Stimulated activated naive CD8-positive, alpha-beta T cell treated with anti-CD3 and anti-CD28 coated beads, Interleukin-15, Interleukin-2, amounts not matched to agents 100 ng/mL and 50 ng/mL, for 24 hours (primary cell): ENCODE measurements at regions not wholly inside any gene's neighbourhood (a gene's known extent, or its start where the extent isn't known, plus 50 kb on each side); places are given as distances from the start of the nearest gene placed in this dataset.
"Not testable (repeated sequence)": the region's sequence is repeated elsewhere in the genome, so short reads cannot be mapped to it uniquely, and the experiment has no call there.

Source experiments
- H3K27ac Mint-ChIP-seq: one replicate; pipeline ENCODE4 v1.8.0; 2021; ENCODE audit warnings: mild to moderate bottlenecking, mixed read lengths
- H3K27me3 Mint-ChIP-seq: one replicate; pipeline ENCODE4 v1.8.0; 2021; ENCODE audit warnings: mixed read lengths
- H3K36me3 Mint-ChIP-seq: one replicate; pipeline ENCODE4 v1.8.0; 2021; ENCODE audit warnings: low read depth, mixed read lengths
- H3K4me1 Mint-ChIP-seq: one replicate; pipeline ENCODE4 v1.8.0; 2021; ENCODE audit warnings: low read depth, mixed read lengths
- H3K4me3 Mint-ChIP-seq: one replicate; pipeline ENCODE4 v1.8.0; 2021; ENCODE audit warnings: mild to moderate bottlenecking, mixed read lengths
- H3K9me3 Mint-ChIP-seq: one replicate; pipeline ENCODE4 v1.8.0; 2021; ENCODE audit warnings: mixed read lengths

DNA sequence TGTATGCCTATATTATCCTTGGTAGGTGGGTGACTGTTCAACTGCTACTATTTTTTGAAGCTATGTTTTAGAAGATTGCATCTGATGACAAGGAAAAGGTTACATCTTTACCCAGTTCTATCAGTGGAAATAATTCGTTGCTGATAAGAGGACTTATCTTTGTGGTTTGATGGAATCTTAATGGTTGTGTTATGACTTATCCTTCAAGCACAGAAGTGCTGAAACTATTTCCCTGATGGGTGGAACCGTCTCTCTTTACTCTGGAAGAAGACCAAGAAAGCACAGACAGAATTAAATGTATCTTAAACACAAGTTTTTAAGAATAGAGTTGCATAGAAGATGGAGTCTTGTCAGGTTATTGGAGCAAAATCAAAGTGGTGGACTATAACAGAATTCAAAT lies 437.7 kb upstream of the KAZN start:
- no peak overlapping the region for H3K4me3 Mint-ChIP-seq
- no peaks in the 10 kb centered on the region for H3K4me1 Mint-ChIP-seq
- H3K36me3 Mint-ChIP-seq, result no peaks in the 10 kb centered on the region
- H3K27ac Mint-ChIP-seq, result no peak overlapping the region
- peaks cover 3% of the 10 kb centered on the region for H3K27me3 Mint-ChIP-seq
- H3K9me3 Mint-ChIP-seq, result peaks cover 26% of the 10 kb centered on the region

DNA sequence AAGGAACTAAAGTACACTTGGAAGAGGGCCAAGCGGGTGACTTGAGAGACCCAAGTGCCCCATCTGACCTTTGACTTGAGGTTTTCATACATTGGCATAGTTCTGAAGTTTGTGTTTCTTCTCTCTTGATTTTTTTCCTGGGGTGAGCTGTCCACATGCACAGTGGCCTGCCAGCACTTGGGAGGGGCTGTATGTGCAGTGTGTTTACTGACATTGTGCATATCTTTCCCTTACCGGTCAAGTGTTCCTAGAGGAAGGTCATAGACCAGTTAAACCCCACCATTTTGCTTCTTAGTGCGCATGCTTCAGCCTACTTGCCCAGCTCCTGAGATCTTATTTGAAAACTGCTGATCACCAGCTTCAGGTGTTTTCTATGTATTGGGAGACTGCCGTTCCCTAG lies 435.2 kb upstream of the KAZN start:
- H3K4me3 Mint-ChIP-seq, result no peak overlapping the region
- peaks cover 17% of the 10 kb centered on the region for H3K9me3 Mint-ChIP-seq
- H3K4me1 Mint-ChIP-seq, result no peaks in the 10 kb centered on the region
- peaks cover 8% of the 10 kb centered on the region for H3K27me3 Mint-ChIP-seq
- H3K27ac Mint-ChIP-seq, result no peak overlapping the region
- no peaks in the 10 kb centered on the region for H3K36me3 Mint-ChIP-seq

DNA sequence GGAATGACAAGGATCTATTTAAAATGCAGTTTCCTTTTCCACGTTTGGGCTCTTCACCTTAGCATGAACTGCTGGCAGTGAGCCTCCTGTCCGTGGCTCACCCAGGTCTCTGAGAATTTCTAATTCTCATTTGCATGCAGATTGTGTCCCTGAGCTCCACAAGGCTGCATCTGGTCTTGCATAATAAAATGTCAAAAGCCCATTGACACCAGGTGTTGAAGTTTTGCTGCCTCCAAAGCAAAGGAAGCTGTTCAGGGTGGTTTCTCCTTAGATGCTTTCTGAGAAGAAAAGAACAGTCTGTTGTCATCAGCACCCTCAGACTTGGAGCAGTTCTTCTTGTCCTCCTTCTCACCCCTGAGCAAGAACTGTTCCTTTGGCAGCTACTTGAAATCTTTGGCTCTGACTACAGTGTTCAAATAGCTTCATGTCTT lies 433.1 kb upstream of the KAZN start:
- no peak overlapping the region for H3K4me3 Mint-ChIP-seq
- H3K9me3 Mint-ChIP-seq, result peaks cover 11% of the 10 kb centered on the region
- no peaks in the 10 kb centered on the region for H3K36me3 Mint-ChIP-seq
- H3K4me1 Mint-ChIP-seq, result no peaks in the 10 kb centered on the region
- peaks cover 8% of the 10 kb centered on the region for H3K27me3 Mint-ChIP-seq
- H3K27ac Mint-ChIP-seq, result no peak overlapping the region

DNA sequence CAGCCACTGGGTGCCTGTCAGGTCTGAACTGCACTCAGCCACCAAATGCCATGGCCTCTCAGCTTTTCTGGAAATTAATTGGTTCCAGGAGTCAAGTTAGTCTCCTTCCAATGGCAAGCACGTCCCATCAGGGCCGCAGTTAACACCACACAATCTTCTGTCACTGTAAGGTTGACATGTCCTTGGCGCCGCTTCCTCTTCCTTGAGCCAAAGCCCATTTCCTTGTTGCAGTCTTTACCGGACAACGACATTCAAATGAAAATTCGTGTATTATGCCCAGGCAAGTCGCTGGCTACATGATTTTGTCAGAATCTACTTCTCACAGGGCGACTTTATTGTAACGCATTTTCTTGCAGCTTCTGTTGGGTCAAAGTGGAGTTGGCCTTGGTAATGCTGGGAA lies 430.6 kb upstream of the KAZN start:
- no peaks in the 10 kb centered on the region for H3K4me1 Mint-ChIP-seq
- no peaks in the 10 kb centered on the region for H3K36me3 Mint-ChIP-seq
- H3K27ac Mint-ChIP-seq, result no peak overlapping the region
- H3K4me3 Mint-ChIP-seq, result no peak overlapping the region
- peaks cover 6% of the 10 kb centered on the region for H3K27me3 Mint-ChIP-seq
- peaks cover 13% of the 10 kb centered on the region for H3K9me3 Mint-ChIP-seq

DNA sequence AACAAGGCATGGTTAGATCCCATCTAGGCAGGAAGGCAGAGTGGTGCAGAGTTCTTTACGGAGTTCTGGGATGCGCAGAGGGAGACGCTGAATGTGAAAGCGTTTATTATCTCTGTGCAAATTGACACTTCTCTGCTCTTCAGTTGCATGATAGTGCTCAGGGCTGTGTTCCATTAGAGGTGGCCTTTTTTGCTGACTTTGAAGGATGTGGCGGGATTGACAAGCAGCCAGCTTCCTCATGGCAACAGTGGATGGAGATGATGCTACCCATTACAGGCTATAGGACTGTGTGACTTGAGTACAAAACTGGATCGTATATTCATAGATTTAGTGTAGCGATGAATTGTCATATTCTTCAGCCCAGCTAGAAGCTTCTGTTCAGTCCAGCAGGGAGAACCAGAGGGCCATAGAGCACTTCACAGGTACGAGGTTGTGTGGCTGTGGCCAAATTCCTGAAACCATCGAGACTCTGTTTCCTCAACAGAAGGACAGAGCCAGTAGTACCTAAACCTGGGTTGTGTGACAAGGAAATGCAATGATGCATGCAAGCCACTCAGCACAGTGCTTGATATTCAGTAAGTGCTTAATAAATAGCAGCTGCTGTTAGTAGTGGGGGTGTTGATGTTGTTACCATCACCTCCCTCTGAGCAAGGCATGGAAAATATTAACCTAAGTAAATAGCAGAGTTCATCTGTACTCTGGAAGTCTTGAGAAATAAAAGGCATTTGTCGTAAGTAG lies 430.0 kb upstream of the KAZN start:
- Mint-ChIP-seq H3K9me3 (peaks cover 8% of the 10 kb centered on the region), H3K27ac (no peak overlapping the region), H3K27me3 (peaks cover 4% of the 10 kb centered on the region), H3K4me1 (no peaks in the 10 kb centered on the region), H3K4me3 (no peak overlapping the region), H3K36me3 (no peaks in the 10 kb centered on the region)

DNA sequence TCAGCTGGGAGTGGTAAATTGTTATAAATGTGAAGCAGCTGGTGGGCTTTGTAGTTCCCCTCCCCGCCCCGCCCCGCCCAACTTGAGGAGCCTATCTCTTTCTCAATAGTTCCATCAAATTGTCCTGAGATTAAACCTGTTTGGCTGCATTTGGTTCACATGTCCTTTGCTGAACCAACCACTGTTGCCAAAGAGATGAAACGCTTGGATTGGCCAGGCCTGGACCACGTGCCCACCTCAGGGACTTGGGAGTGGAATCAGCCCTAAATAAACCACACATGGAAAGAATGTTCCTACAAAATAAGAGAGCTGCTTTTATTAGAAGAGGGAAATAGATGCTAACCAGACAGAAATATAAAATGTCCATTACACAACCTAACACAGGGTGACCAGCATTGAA lies 424.9 kb upstream of the KAZN start:
- Mint-ChIP-seq H3K4me1 (no peaks in the 10 kb centered on the region), H3K4me3 (no peak overlapping the region)

DNA sequence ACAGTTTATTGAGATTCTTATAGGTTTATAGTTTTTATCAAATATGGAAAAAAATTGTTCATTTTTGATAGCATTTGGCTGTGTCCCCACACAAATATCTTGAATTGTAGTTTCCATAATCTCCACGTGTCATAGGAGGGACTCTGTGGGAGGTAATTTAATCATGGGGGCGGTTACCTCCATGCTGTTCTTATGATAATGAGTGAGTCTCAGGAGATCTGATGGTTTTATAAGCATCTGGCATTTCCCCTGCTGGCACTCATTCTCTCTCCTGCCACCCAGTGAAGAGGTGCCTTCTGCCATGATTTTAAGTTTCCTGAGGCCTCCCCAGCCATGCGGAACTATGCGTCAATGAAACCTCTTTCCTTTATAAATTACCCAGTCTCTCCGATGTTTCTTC lies 420.6 kb upstream of the KAZN start:
- not testable (repeated sequence) for H3K36me3 Mint-ChIP-seq, H3K9me3 Mint-ChIP-seq, H3K4me3 Mint-ChIP-seq, H3K4me1 Mint-ChIP-seq, H3K27ac Mint-ChIP-seq
- peaks cover 32% of the 10 kb centered on the region for H3K27me3 Mint-ChIP-seq

More for the DNA sequence above, 424.9 kb upstream of the KAZN start:
- peaks cover 3% of the 10 kb centered on the region for H3K9me3 Mint-ChIP-seq
- no peaks in the 10 kb centered on the region for H3K36me3 Mint-ChIP-seq
- H3K27me3 Mint-ChIP-seq, result no peaks in the 10 kb centered on the region
- H3K27ac Mint-ChIP-seq, result no peak overlapping the region

DNA sequence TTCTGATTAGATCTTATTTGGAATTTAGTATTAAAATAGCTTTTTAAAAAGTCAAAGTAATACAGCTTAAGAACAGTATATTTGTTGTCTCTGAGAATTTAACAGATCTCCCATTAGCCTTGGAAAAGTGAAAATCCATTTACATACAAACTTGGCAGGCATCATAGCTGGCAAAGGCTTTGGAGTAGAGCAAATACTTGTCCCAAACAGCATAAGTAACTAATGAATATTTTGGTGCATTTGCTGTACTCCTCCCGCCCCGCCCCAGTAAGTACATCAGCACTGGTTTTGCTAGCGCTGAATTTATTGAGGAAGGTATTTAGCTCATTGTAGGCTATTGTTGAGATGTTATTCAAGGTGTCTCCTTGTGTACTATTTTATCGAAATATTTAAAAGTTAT lies 417.7 kb upstream of the KAZN start:
- Mint-ChIP-seq H3K36me3 (no peaks in the 10 kb centered on the region), H3K4me3 (no peak overlapping the region), H3K27ac (no peak overlapping the region), H3K4me1 (peaks cover 4% of the 10 kb centered on the region), H3K9me3 (peaks cover 4% of the 10 kb centered on the region), H3K27me3 (peaks cover 32% of the 10 kb centered on the region)

DNA sequence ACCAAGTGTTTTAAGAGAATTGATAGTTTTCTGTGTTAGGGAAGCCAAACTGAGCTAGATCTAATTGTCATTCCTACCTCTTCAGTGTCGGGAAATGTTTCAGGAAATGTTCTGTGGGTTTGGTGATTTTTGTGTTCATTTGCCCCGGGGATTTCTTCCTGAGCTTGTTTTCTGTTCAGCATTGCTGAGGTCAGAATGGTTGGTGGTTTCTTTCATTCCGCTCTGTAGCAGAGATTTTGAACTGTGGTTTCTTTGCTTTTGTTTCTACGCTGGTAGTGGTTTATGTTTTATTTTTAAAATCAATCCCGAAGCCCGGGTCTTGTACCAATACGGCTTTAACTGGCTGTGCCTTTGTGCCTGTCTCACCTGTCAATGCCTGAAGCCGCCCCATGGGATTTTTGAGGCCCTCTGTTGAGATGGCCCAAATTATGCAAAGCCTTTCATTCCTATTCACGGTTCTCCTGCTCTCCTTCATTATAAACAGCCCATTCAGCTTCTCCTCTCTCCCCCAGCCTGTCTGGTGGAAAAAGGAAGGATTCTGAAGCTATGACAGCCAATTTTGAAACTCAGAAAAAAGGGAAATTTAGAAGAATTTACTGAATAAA lies 417.2 kb upstream of the KAZN start:
- Mint-ChIP-seq H3K4me3 (no peak overlapping the region), H3K27me3 (peaks cover 34% of the 10 kb centered on the region)

DNA sequence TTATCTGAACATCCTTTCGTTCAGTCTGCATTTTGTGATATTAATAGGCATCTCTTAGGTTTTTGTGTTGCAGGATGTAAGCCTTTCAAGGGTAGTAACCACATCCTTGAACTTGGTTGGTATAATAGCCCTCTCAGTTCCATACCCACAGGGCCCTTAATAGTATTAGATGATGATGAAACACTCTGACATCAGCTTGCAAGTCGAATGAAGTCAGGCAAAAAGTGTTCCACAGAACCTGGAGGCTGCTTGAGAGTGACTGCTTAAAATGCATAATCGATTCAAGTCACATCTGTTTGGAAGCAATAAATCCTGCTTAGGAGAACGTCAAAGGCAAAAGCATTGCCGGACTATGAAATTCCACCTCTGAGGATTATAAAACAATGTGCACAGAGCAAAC lies 415.6 kb upstream of the KAZN start:
- H3K4me3 Mint-ChIP-seq, result no peak overlapping the region

More for the DNA sequence above, 417.2 kb upstream of the KAZN start:
- Mint-ChIP-seq H3K27ac (no peak overlapping the region), H3K36me3 (no peaks in the 10 kb centered on the region), H3K4me1 (peaks cover 4% of the 10 kb centered on the region), H3K9me3 (peaks cover 4% of the 10 kb centered on the region)

DNA sequence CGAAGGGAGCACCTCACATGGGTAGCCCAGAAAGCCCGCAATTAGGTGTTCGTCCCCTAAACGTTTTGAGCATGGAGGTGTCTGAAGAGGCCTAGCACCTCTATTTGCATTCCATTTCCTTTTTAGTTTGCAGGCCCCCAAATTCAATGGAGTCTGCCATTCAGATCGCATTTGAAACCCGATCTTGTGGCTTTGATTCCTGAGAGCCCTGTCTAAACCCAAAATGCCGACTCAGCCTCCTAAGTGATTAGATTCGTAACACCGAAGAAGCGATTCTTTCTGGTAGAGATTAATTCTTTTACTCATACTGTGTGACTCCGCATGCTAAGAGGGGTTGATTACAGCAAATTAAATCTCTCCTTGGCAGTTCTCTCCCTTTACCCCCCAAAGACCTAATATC lies 415.2 kb upstream of the KAZN start:
- H3K4me3 Mint-ChIP-seq, result no peak overlapping the region
- peaks cover 4% of the 10 kb centered on the region for H3K9me3 Mint-ChIP-seq
- no peaks in the 10 kb centered on the region for H3K36me3 Mint-ChIP-seq
- H3K27me3 Mint-ChIP-seq, result peaks cover 38% of the 10 kb centered on the region
- no peak overlapping the region for H3K27ac Mint-ChIP-seq
- peaks cover 4% of the 10 kb centered on the region for H3K4me1 Mint-ChIP-seq

More for the DNA sequence above, 415.6 kb upstream of the KAZN start:
- no peaks in the 10 kb centered on the region for H3K36me3 Mint-ChIP-seq
- H3K9me3 Mint-ChIP-seq, result peaks cover 4% of the 10 kb centered on the region
- H3K27me3 Mint-ChIP-seq, result peaks cover 37% of the 10 kb centered on the region
- no peak overlapping the region for H3K27ac Mint-ChIP-seq
- peaks cover 4% of the 10 kb centered on the region for H3K4me1 Mint-ChIP-seq

DNA sequence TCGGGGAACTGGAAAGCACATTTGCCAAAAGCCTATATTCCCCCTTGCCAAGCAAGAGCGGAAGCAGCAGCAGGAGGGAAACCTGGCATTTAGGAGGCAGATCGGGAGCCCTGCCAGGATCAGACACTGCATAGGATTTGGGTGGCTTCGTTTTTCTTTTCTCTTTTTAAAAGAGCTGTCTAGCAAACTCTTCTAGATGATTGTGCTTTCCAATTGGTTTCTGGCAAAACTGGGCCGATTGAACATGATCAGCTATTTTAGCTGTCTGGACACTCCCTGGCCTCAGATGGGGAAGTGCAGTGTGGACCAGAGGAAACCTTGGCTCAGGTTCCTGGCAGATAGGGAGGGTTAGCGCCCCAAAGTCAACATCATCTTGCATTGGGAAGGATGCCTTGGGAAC lies 414.0 kb upstream of the KAZN start:
- Mint-ChIP-seq H3K4me1 (peaks cover 4% of the 10 kb centered on the region), H3K36me3 (no peaks in the 10 kb centered on the region), H3K4me3 (no peak overlapping the region), H3K27ac (no peak overlapping the region), H3K27me3 (peaks cover 35% of the 10 kb centered on the region), H3K9me3 (peaks cover 4% of the 10 kb centered on the region)

DNA sequence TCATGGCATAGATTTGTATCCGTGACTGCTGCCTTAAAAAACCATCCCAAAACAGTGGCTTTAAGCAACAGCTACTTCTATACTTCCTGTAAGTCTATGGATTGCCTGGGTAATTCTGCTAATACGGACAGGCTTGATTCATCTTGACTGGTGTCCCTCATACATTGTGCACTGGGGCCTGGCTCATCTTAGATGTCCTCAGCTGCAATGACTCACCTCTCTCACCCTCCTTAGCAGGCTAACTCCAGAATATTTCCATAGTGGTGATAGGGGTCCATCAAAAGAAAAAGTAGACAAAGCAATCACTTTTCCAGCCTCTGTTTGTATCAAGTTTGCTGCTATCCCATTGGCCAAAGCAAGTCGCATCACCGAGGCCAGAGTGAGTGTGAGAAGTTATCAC lies 409.1 kb upstream of the KAZN start:
- Mint-ChIP-seq H3K4me1 (no peaks in the 10 kb centered on the region), H3K27me3 (peaks cover 9% of the 10 kb centered on the region), H3K36me3 (no peaks in the 10 kb centered on the region), H3K4me3 (no peak overlapping the region), H3K9me3 (no peaks in the 10 kb centered on the region), H3K27ac (no peak overlapping the region)

DNA sequence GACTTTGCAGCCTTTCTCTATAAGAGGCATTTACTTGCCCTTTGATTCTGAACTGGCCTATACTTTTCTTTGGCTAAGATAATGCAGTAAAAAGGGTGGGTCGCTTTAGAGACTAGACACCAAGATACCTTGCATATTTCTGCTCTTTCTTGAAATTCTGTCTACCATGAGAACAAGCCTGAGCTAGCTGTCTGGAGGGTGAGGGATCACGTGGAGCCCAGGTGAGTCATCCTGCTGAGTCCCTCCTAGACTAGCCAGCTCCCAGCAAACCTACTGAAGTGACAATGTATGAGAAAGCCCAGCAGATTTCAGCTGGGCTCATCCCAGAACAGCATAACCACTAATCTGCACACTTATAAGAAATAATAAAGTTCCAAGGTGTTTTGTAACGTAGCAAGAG lies 408.0 kb upstream of the KAZN start:
- Mint-ChIP-seq H3K9me3 (no peaks in the 10 kb centered on the region), H3K36me3 (no peaks in the 10 kb centered on the region), H3K4me3 (no peak overlapping the region), H3K4me1 (no peaks in the 10 kb centered on the region), H3K27me3 (peaks cover 9% of the 10 kb centered on the region), H3K27ac (no peak overlapping the region)

DNA sequence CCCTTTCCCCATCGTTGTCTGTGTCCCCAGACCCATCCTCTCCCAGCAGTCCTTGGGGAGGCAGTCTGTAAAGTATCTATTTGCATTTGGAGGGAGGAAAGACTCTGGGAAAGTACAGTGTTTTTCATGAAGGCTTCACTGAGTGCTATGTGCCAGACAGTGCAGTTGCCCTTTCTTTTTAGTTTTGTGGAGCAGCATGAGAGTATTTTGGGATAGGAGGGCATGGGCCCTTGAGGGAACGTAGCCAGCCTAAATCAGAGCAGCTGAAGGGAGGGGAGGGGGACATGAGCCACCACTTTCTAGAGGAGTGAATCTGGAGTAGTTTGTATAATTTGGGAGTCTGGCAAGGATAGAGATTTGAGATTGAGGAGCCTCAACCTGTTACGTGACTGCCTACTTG lies 404.0 kb upstream of the KAZN start:
- H3K4me1 Mint-ChIP-seq, result no peaks in the 10 kb centered on the region
- H3K9me3 Mint-ChIP-seq, result no peaks in the 10 kb centered on the region
- H3K36me3 Mint-ChIP-seq, result no peaks in the 10 kb centered on the region
- H3K4me3 Mint-ChIP-seq, result no peak overlapping the region
- no peak overlapping the region for H3K27ac Mint-ChIP-seq
- no peaks in the 10 kb centered on the region for H3K27me3 Mint-ChIP-seq

DNA sequence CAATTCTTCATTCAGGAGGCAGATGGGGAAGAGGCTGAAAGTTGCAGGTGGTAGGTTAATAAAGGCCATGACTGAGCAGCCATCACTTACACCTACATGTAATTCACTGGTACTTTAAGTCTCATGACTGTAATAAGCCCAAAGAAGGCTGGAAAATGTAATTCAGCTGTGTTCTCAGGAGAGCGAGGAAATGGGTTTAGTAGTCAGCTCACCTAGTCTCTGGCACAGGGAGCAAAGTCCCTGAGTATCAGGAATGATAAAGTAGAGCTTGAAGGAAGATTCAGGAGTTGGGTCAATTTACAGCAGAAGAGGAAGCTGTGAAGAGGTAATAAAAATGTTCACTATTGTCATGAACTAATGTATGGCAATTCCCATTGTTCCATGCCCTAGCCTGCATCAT lies 393.4 kb upstream of the KAZN start:
- Mint-ChIP-seq H3K36me3 (no peaks in the 10 kb centered on the region), H3K4me1 (no peaks in the 10 kb centered on the region), H3K27ac (no peak overlapping the region), H3K9me3 (no peaks in the 10 kb centered on the region), H3K4me3 (no peak overlapping the region), H3K27me3 (peaks cover 7% of the 10 kb centered on the region)
